GM12865 (cell line): ENCODE measurements at regions not wholly inside any gene's neighbourhood (a gene's known extent, or its start where the extent isn't known, plus 50 kb on each side); places are given as distances from the start of the nearest gene placed in this dataset.
A peak's percentile ranks its signal among the peaks of the same experiment; 100 is the strongest.

Experiments used
- DNase-seq: peaks from one replicate; pipeline ENCODE4 v3.0.0; 2010; ENCODE audit warnings: low read depth
- H3K4me3 ChIP-seq: 2 replicates; pipeline ENCODE4 v1.5.1; 2011; ENCODE audit warnings: mild to moderate bottlenecking, low read depth, low read length, control low read depth
- CTCF ChIP-seq: IDR thresholded peaks from 2 replicates; pipeline ENCODE4 v1.5.1; 2011; ENCODE audit warnings: low read length, control low read depth, low read depth, inconsistent platforms; ENCODE audit not compliant: insufficient read depth; ENCODE audit errors: missing control alignments

- H3K4me3 ChIP-seq = no peak overlapping the region
- TF ChIP-seq CTCF = no peak
- no peak for DNase-seq
Measured at GRCh38 chr17:71484546-71484945, 636.3 kb upstream of the SOX9 start.

GRCh38 chr17:71485426-71485825 is 635.4 kb upstream of the SOX9 start:
- no peak for TF ChIP-seq CTCF
- no peak overlapping the region for H3K4me3 ChIP-seq
- no peak for DNase-seq

GRCh38 chr17:71486261-71486660 is 634.6 kb upstream of the SOX9 start:
- TF ChIP-seq CTCF = no peak
- DNase-seq = no peak
- no peak overlapping the region for H3K4me3 ChIP-seq

GRCh38 chr17:71488851-71489250 is 632.0 kb upstream of the SOX9 start:
- no peak for DNase-seq
- no peak overlapping the region for H3K4me3 ChIP-seq
- TF ChIP-seq CTCF = no peak

- no peak for TF ChIP-seq CTCF
- DNase-seq = no peak
- no peak overlapping the region for H3K4me3 ChIP-seq
Measured at GRCh38 chr17:71494062-71494855, 626.6 kb upstream of the SOX9 start.

- no peak for TF ChIP-seq CTCF
- peak; percentile 1 for DNase-seq
- H3K4me3 ChIP-seq = no peak overlapping the region
Measured at GRCh38 chr17:71495420-71495819, 625.4 kb upstream of the SOX9 start.

- TF ChIP-seq CTCF = no peak
- no peak for DNase-seq
- no peak overlapping the region for H3K4me3 ChIP-seq
Measured at GRCh38 chr17:71496552-71496951, 624.3 kb upstream of the SOX9 start.
